ENCODE measurements at regions not wholly inside any gene's neighbourhood (a gene's known extent, or its start where the extent isn't known, plus 50 kb on each side); places are given as distances from the start of the nearest gene placed in this dataset.

- TF ChIP-seq ZC3H11A (IDR thresholded peaks at IDR 0.05) (no peak), CHD2 (IDR thresholded peaks at IDR 0.05; ENCODE audit: low read length, partially characterized antibody) (no peak), NPAS2 (CRISPR knock-in tag; IDR thresholded peaks at IDR 0.05; ENCODE audit: borderline replicate concordance) (no peak), ZNF302 (CRISPR knock-in tag; IDR thresholded peaks at IDR 0.05) (no peak), GATA3 (IDR thresholded peaks at IDR 0.05; ENCODE audit: borderline replicate concordance) (no peak), HES2 (IDR thresholded peaks at IDR 0.05) (no peak), RFX5 (IDR thresholded peaks at IDR 0.05) (no peak), PHF8 (IDR thresholded peaks at IDR 0.05; ENCODE audit: borderline replicate concordance, low read depth) (no peak), KDM5A (IDR thresholded peaks at IDR 0.05) (no peak), CBX2 (IDR thresholded peaks at IDR 0.05; ENCODE audit: borderline replicate concordance, low read depth) (no peak), PBX3 (IDR thresholded peaks at IDR 0.05) (no peak), POLR2A (IDR thresholded peaks at IDR 0.05; ENCODE audit: low read length) (no peak), HMGXB4 (CRISPR knock-in tag; IDR thresholded peaks at IDR 0.05; ENCODE audit: borderline replicate concordance) (no peak), FOSL2 (IDR thresholded peaks at IDR 0.05) (no peak), FOSL2 (CRISPR knock-in tag; IDR thresholded peaks at IDR 0.05) (no peak), MAX (IDR thresholded peaks at IDR 0.05) (no peak), ESRRA (IDR thresholded peaks at IDR 0.05; ENCODE audit: borderline replicate concordance, low read length) (no peak), ZSCAN20 (CRISPR knock-in tag; IDR thresholded peaks at IDR 0.05) (no peak), MAZ (IDR thresholded peaks at IDR 0.05; ENCODE audit: borderline replicate concordance, low read depth, low read length) (no peak), SMC3 (IDR thresholded peaks at IDR 0.05) (no peak), RNF2 (IDR thresholded peaks at IDR 0.05; ENCODE audit: borderline replicate concordance, low read depth) (no peak)
- no peak for ATAC-seq
- WGBS (ENCODE audit: missing lambda C conversion rate), result 6% methylated on average over 3 of the region's 3 CpGs
Observed at GRCh38 chr7:146028251-146028750, 88.3 kb upstream of the CNTNAP2 start.

GRCh38 chr7:146027243-146027642 lies 89.4 kb upstream of the CNTNAP2 start:
- peaks cover 2% of the 10 kb centered on the region; the same call in 1 of the 3 replicates for H3K9me3 ChIP-seq
- H3K27ac ChIP-seq, result no peak overlapping the region
- DNase-seq (ENCODE audit: low read depth in 1 of 2, low spot score in 1 of 2) (no peak), ATAC-seq (no peak), FAIRE-seq (no peak)
- no peak overlapping the region for H3K4me2 ChIP-seq
- ChIA-PET CTCF (no interaction called here), POLR2A (no interaction called here)
- TF ChIP-seq HMGXB4 (CRISPR knock-in tag; IDR thresholded peaks at IDR 0.05; ENCODE audit: borderline replicate concordance) (no peak), PBX3 (IDR thresholded peaks at IDR 0.05) (no peak), EHF (CRISPR knock-in tag; IDR thresholded peaks at IDR 0.05) (no peak), TFCP2L1 (CRISPR knock-in tag; IDR thresholded peaks at IDR 0.05) (no peak), GATA3 (IDR thresholded peaks at IDR 0.05; ENCODE audit: borderline replicate concordance) (no peak), SMC3 (IDR thresholded peaks at IDR 0.05) (no peak), CEBPB (IDR thresholded peaks at IDR 0.05) (no peak)
- no peaks in the 10 kb centered on the region for H3K4me1 ChIP-seq
- no peak overlapping the region for H3K4me3 ChIP-seq

More at GRCh38 chr7:146028251-146028750, 88.3 kb upstream of the CNTNAP2 start:
- Histone ChIP-seq H3K9me3 (peaks cover 2% of the 10 kb centered on the region; the same call in 1 of the 3 replicates), H3K4me2 (no peak overlapping the region), H3K4me3 (no peak overlapping the region), H3K27ac (no peak overlapping the region), H3K4me1 (no peaks in the 10 kb centered on the region)
- no peak for DNase-seq (ENCODE audit: low read depth in 1 of 2, low spot score in 1 of 2)
- no peak for FAIRE-seq
- ChIA-PET POLR2A (no interaction called here), CTCF (no interaction called here)

Measured in A549 (cell line).